ENCODE measurements at regions not wholly inside any gene's neighbourhood (a gene's known extent, or its start where the extent isn't known, plus 50 kb on each side); places are given as distances from the start of the nearest gene placed in this dataset.
"Not testable (repeated sequence)": the region's sequence is repeated elsewhere in the genome, so short reads cannot be mapped to it uniquely, and the experiment has no call there.

DNA sequence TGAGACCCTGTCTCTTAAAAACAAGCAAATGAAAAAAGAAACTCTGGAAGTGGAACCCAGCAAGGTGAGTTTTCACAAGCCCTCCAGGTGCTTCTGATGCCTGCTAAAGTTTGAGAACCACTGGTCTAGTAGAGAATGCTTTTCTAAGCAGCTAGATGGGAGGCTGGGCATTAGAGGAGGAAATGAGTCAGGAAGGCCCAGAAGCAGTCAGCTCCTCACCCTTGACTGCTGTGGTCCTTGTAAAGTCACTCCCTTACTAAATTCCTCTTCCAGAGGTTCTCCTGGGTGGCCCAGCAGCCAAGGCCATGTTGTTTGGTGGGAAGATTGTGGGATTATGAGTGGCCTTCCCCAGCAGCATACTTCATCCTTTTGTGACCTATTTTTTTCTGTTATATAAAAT, 52.0 kb upstream of the FYN start:
- H3K36me3 ChIP-seq (ENCODE audit: low read depth, missing control alignments) = no peaks in the 10 kb centered on the region
- no peaks in the 10 kb centered on the region for H3K27me3 ChIP-seq
- intact Hi-C loops (cut with DNase I; ENCODE audit: low total_unique reads) = no loop called here
- no peak overlapping the region for H3K27ac ChIP-seq
- TF ChIP-seq, protein P1, sequence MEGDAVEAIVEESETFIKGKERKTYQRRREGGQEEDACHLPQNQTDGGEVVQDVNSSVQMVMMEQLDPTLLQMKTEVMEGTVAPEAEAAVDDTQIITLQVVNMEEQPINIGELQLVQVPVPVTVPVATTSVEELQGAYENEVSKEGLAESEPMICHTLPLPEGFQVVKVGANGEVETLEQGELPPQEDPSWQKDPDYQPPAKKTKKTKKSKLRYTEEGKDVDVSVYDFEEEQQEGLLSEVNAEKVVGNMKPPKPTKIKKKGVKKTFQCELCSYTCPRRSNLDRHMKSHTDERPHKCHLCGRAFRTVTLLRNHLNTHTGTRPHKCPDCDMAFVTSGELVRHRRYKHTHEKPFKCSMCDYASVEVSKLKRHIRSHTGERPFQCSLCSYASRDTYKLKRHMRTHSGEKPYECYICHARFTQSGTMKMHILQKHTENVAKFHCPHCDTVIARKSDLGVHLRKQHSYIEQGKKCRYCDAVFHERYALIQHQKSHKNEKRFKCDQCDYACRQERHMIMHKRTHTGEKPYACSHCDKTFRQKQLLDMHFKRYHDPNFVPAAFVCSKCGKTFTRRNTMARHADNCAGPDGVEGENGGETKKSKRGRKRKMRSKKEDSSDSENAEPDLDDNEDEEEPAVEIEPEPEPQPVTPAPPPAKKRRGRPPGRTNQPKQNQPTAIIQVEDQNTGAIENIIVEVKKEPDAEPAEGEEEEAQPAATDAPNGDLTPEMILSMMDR (IDR thresholded peaks at IDR 0.05) = no peak
- TF ChIP-seq POLR2A (IDR thresholded peaks at IDR 0.05) = no peak
- no peaks in the 10 kb centered on the region for H3K9me3 ChIP-seq
- no peaks in the 10 kb centered on the region for H3K4me1 ChIP-seq
- DNase-seq = no peak
- no peak overlapping the region for H3K4me3 ChIP-seq

DNA sequence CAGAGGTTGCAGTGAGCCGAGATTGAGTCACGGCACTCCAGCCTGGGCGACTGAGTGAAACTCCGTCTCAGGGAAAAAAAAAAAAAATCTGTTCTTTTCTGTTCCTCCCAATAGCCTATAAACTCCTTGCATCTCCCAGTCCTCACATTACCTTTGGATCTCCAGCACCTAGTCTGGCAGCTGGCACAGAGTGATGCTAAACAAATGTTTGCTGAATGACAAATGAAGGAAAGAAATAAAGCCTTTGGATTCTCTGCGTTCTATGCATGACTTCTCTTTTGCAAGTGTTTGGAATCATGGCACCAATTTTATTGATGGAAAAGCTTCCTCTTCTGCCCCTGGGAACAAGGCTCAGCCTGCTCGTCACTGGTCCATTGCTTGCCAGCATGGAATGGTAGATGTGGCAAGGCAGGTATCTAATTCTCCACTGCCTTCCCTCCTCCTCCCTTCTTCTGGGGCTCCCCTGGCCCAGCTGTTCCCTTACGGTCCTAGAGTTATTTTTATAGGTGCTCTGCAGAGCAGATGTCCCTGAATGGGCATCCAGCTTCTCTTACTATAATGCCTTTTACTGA, 53.6 kb upstream of the FYN start:
- TF ChIP-seq, protein P1 (IDR thresholded peaks at IDR 0.05) = no peak
- TF ChIP-seq POLR2A (IDR thresholded peaks at IDR 0.05) = no peak
- Histone ChIP-seq H3K4me1 (no peaks in the 10 kb centered on the region), H3K27ac (no peak overlapping the region), H3K4me3 (no peak overlapping the region), H3K36me3 (ENCODE audit: low read depth, missing control alignments) (no peaks in the 10 kb centered on the region), H3K9me3 (no peaks in the 10 kb centered on the region), H3K27me3 (no peaks in the 10 kb centered on the region)
- intact Hi-C loops (cut with DNase I; ENCODE audit: low total_unique reads) = no loop called here
- no peak for DNase-seq
- WGBS, 2 donors = 79% methylated on average over 7 of the region's 7 CpGs

DNA sequence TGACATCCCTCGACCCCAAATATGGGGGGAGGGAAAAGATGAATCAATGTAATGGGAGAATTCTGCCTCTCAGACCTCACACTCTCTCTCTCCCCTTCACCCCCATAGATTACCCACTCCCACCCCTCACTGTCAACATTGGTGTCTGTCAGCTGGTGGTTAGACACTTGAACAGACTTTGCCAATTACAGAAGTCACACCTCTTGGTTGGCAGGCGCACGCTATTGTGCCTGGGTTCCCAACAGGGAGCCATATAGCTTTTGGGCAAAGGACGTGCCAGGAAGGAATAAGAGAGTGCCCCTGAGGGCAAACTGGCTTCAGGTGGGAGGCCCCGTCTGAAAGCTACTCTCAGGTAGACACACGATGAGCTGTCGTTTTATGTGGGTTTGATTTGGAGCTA, 54.1 kb upstream of the FYN start:
- Histone ChIP-seq H3K9me3 (no peaks in the 10 kb centered on the region), H3K4me3 (no peak overlapping the region), H3K4me1 (no peaks in the 10 kb centered on the region), H3K27me3 (no peaks in the 10 kb centered on the region), H3K27ac (no peak overlapping the region), H3K36me3 (ENCODE audit: low read depth, missing control alignments) (no peaks in the 10 kb centered on the region)
- no peak for DNase-seq
- intact Hi-C loops (cut with DNase I; ENCODE audit: low total_unique reads) = no loop called here
- 74 to 83% methylated on average over 7 of the region's 7 CpGs for WGBS, 2 donors
- TF ChIP-seq POLR2A (IDR thresholded peaks at IDR 0.05) = no peak
- TF ChIP-seq, protein P1 (IDR thresholded peaks at IDR 0.05) = no peak

DNA sequence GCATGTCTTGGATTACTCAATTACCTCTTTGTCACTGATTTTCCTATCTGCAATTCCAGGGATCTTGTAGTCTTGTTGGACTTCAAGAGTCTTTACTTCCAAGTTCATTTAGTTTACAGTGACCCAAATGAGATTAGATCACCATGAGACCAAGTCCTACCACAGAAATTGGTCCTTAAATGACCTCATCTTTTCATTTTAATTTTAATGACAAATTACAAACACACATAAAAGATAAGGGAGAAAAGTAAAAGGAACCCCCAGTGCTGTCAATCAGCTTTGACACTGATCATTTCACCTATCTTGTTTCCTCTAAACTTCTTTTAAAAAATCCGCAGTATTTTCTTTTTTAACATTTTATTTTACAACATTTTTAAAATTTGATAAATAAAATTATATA, 54.9 kb upstream of the FYN start:
- TF ChIP-seq, protein P1 (IDR thresholded peaks at IDR 0.05) = no peak
- TF ChIP-seq POLR2A (IDR thresholded peaks at IDR 0.05) = no peak
- no peak for DNase-seq
- WGBS, 2 donors = 92 to 97% methylated on average over 1 of the region's 1 CpG
- no peaks in the 10 kb centered on the region for H3K9me3 ChIP-seq
- intact Hi-C loops (cut with DNase I; ENCODE audit: low total_unique reads) = no loop called here
- no peak overlapping the region for H3K27ac ChIP-seq
- no peaks in the 10 kb centered on the region for H3K36me3 ChIP-seq (ENCODE audit: low read depth, missing control alignments)
- H3K4me1 ChIP-seq = no peaks in the 10 kb centered on the region
- H3K4me3 ChIP-seq = no peak overlapping the region
- H3K27me3 ChIP-seq = no peaks in the 10 kb centered on the region

DNA sequence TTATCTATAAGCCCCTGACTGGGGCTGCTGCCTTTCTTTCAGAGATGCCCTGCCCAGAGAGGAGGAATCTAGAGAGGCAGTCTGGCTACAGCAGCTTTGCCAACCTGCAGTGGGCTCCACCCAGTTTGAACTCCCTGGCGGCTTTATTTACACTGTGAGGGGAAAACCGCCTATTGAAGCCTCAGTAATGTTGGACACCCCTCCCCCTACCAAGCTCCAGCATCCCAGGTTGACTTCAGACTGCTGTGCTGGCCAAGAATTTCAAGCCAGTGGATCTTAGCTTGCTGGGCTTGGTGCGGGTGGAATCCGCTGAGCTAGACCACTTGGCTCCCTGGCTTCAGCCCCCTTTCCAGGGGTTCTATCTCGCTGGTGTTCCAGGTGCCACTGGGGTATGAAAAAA, 61.4 kb upstream of the FYN start:
- H3K4me1 ChIP-seq; DNase-seq; H3K36me3 ChIP-seq (ENCODE audit: low read depth, missing control alignments); H3K27ac ChIP-seq; intact Hi-C loops (cut with DNase I; ENCODE audit: low total_unique reads); H3K4me3 ChIP-seq; H3K27me3 ChIP-seq; H3K9me3 ChIP-seq: not testable (repeated sequence)
- 87 to 95% methylated on average over 5 of the region's 5 CpGs for WGBS, 2 donors

All from testis (tissue), 2 donors.